ENCODE measurements at regions not wholly inside any gene's neighbourhood (a gene's known extent, or its start where the extent isn't known, plus 50 kb on each side); places are given as distances from the start of the nearest gene placed in this dataset.
"Not testable (repeated sequence)": the region's sequence is repeated elsewhere in the genome, so short reads cannot be mapped to it uniquely, and the experiment has no call there.

DNA sequence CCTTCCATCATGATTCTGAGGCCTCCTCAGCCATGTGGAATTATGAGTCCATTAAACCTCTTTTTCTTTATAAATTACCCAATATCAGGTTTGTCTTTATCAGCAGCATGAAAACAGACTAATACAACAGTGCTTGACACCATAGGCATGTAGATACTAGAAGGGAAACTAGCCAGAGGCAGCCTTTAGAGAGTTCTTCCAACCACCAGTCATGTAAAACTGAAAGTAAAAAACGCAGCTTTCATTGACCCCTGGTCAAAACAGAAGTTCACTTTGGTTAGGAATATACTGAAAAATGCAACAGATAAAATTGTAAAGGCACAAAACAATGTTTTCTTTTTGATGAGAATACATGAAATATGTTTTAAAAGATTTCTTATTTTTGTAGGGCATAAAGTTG, 122.8 kb upstream of the L3MBTL4 start:
- H3K27ac ChIP-seq (ENCODE audit: low read length) = no peak overlapping the region
- no peaks in the 10 kb centered on the region for H3K9me3 ChIP-seq (ENCODE audit: low read length)
- TF ChIP-seq EZH2 (IDR thresholded peaks at IDR 0.05; ENCODE audit: borderline replicate concordance, insufficient read depth, low read length, poor library complexity, severe bottlenecking) (no peak), RAD21 (conservative IDR thresholded peaks at IDR 0.05) (no peak), TAF1 (IDR thresholded peaks at IDR 0.05; ENCODE audit: low read depth) (no peak), MXI1 (conservative IDR thresholded peaks at IDR 0.05; ENCODE audit: poor library complexity, severe bottlenecking) (no peak), SMC3 (conservative IDR thresholded peaks at IDR 0.05; ENCODE audit: poor library complexity) (no peak), POLR2AphosphoS5 (IDR thresholded peaks at IDR 0.05) (no peak), EP300 (conservative IDR thresholded peaks at IDR 0.05; ENCODE audit: poor library complexity, severe bottlenecking) (no peak)
- TF ChIP-seq, protein P1, sequence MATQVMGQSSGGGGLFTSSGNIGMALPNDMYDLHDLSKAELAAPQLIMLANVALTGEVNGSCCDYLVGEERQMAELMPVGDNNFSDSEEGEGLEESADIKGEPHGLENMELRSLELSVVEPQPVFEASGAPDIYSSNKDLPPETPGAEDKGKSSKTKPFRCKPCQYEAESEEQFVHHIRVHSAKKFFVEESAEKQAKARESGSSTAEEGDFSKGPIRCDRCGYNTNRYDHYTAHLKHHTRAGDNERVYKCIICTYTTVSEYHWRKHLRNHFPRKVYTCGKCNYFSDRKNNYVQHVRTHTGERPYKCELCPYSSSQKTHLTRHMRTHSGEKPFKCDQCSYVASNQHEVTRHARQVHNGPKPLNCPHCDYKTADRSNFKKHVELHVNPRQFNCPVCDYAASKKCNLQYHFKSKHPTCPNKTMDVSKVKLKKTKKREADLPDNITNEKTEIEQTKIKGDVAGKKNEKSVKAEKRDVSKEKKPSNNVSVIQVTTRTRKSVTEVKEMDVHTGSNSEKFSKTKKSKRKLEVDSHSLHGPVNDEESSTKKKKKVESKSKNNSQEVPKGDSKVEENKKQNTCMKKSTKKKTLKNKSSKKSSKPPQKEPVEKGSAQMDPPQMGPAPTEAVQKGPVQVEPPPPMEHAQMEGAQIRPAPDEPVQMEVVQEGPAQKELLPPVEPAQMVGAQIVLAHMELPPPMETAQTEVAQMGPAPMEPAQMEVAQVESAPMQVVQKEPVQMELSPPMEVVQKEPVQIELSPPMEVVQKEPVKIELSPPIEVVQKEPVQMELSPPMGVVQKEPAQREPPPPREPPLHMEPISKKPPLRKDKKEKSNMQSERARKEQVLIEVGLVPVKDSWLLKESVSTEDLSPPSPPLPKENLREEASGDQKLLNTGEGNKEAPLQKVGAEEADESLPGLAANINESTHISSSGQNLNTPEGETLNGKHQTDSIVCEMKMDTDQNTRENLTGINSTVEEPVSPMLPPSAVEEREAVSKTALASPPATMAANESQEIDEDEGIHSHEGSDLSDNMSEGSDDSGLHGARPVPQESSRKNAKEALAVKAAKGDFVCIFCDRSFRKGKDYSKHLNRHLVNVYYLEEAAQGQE (IDR thresholded peaks at IDR 0.05; ENCODE audit: borderline replicate concordance) = no peak
- TF ChIP-seq, protein P2, sequence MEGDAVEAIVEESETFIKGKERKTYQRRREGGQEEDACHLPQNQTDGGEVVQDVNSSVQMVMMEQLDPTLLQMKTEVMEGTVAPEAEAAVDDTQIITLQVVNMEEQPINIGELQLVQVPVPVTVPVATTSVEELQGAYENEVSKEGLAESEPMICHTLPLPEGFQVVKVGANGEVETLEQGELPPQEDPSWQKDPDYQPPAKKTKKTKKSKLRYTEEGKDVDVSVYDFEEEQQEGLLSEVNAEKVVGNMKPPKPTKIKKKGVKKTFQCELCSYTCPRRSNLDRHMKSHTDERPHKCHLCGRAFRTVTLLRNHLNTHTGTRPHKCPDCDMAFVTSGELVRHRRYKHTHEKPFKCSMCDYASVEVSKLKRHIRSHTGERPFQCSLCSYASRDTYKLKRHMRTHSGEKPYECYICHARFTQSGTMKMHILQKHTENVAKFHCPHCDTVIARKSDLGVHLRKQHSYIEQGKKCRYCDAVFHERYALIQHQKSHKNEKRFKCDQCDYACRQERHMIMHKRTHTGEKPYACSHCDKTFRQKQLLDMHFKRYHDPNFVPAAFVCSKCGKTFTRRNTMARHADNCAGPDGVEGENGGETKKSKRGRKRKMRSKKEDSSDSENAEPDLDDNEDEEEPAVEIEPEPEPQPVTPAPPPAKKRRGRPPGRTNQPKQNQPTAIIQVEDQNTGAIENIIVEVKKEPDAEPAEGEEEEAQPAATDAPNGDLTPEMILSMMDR (IDR thresholded peaks at IDR 0.05; ENCODE audit: poor library complexity, severe bottlenecking) = no peak
- H4K20me1 ChIP-seq (ENCODE audit: insufficient read depth) = no peaks in the 10 kb centered on the region
- no peak overlapping the region for H2AFZ ChIP-seq (ENCODE audit: low read depth, low read length)
- no peak overlapping the region for H3K4me3 ChIP-seq (ENCODE audit: low read length)
- H3K9me2 ChIP-seq (ENCODE audit: insufficient read depth, low read length) = no peaks in the 10 kb centered on the region
- no peaks in the 10 kb centered on the region for H3F3A ChIP-seq (ENCODE audit: insufficient read depth, low read length, poor library complexity, severe bottlenecking)
- H3K36me3 ChIP-seq (ENCODE audit: insufficient read depth, low read length) = no peaks in the 10 kb centered on the region
- no peak overlapping the region for H3K4me2 ChIP-seq (ENCODE audit: low read length)
- no peaks in the 10 kb centered on the region for H3K27me3 ChIP-seq (ENCODE audit: insufficient read depth, low read depth, low read length)
- no peak overlapping the region for H3K9ac ChIP-seq (ENCODE audit: low read length)
- no peaks in the 10 kb centered on the region for H3K79me2 ChIP-seq (replicated peaks; ENCODE audit: insufficient read depth, low read length)

DNA sequence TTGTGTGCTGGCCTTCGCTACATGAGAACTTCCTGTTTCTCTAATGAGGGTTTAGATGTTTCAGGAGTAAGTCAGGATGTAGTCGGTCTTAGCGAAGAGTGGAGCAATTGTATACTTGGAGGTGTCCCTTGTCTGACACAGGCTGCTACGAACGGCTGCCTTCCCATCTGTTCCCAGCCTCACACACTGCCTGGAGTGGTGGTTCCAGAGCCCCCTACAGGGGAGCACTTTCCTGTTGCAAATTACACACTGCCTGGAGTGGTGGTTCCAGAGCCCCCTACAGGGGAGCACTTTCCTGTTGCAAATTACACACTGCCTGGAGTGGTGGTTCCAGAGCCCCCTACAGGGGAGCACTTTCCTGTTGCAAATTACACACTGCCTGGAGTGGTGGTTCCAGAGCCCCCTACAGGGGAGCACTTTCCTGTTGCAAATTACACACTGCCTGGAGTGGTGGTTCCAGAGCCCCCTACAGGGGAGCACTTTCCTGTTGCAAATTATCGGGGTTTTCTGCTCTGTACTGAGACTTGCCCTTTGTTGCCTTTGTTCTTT, 126.5 kb upstream of the L3MBTL4 start:
- not testable (repeated sequence) for H3K9me2 ChIP-seq (ENCODE audit: insufficient read depth, low read length); H3K27ac ChIP-seq (ENCODE audit: low read length); H3K27me3 ChIP-seq (ENCODE audit: insufficient read depth, low read depth, low read length); H2AFZ ChIP-seq (ENCODE audit: low read depth, low read length); H3F3A ChIP-seq (ENCODE audit: insufficient read depth, low read length, poor library complexity, severe bottlenecking); H3K4me3 ChIP-seq (ENCODE audit: low read length); H3K36me3 ChIP-seq (ENCODE audit: insufficient read depth, low read length); H4K20me1 ChIP-seq (ENCODE audit: insufficient read depth); H3K79me2 ChIP-seq (replicated peaks; ENCODE audit: insufficient read depth, low read length); H3K4me2 ChIP-seq (ENCODE audit: low read length); H3K9ac ChIP-seq (ENCODE audit: low read length); H3K9me3 ChIP-seq (ENCODE audit: low read length)
- peak; percentile 18 for TF ChIP-seq RAD21 (conservative IDR thresholded peaks at IDR 0.05)
- TF ChIP-seq, protein P2 (IDR thresholded peaks at IDR 0.05; ENCODE audit: poor library complexity, severe bottlenecking) = peak; percentile 39

Measured in neural cell (in vitro differentiated cells).